Activated CD4-positive, alpha-beta T cell treated with anti-CD3 and anti-CD28 coated beads, Interleukin-2, amount 10 ng/mL, durations not matched to agents 7 days and 5 days (primary cell): ENCODE measurements at regions not wholly inside any gene's neighbourhood (a gene's known extent, or its start where the extent isn't known, plus 50 kb on each side); places are given as distances from the start of the nearest gene placed in this dataset.
"Not testable (repeated sequence)": the region's sequence is repeated elsewhere in the genome, so short reads cannot be mapped to it uniquely, and the experiment has no call there.

Experiments used
- CTCF ChIA-PET: fragments of 350-600 bp; sonication (Branson Sonifier 250); formaldehyde crosslinking; loops from one replicate; lab custom pipeline; 2021; ENCODE audit warnings: antibody characterized with exemption; lab: Charles Lee
- POLR2A ChIA-PET: fragments of 350-600 bp; sonication (Branson Sonifier 250); formaldehyde crosslinking; loops from one replicate; lab custom pipeline; 2021; ENCODE audit warnings: antibody characterized with exemption; lab: Charles Lee
- DNase-seq: peaks from one replicate; pipeline ENCODE4 v3.0.0-alpha.2; 2020
- H3K27ac Mint-ChIP-seq: one replicate; pipeline ENCODE4 v1.8.0; 2021; ENCODE audit warnings: mild to moderate bottlenecking, moderate library complexity, mixed read lengths
- H3K27me3 Mint-ChIP-seq: one replicate; pipeline ENCODE4 v1.8.0; 2021; ENCODE audit warnings: mixed read lengths
- H3K36me3 Mint-ChIP-seq: one replicate; pipeline ENCODE4 v1.8.0; 2021; ENCODE audit warnings: low read depth, mixed read lengths
- H3K4me1 Mint-ChIP-seq: one replicate; pipeline ENCODE4 v1.8.0; 2021; ENCODE audit warnings: mixed read lengths
- H3K4me3 Mint-ChIP-seq: one replicate; pipeline ENCODE4 v1.8.0; 2021; ENCODE audit warnings: mild to moderate bottlenecking, moderate library complexity, mixed read lengths
- H3K9me3 Mint-ChIP-seq: one replicate; pipeline ENCODE4 v1.8.0; 2021; ENCODE audit warnings: mixed read lengths

DNA sequence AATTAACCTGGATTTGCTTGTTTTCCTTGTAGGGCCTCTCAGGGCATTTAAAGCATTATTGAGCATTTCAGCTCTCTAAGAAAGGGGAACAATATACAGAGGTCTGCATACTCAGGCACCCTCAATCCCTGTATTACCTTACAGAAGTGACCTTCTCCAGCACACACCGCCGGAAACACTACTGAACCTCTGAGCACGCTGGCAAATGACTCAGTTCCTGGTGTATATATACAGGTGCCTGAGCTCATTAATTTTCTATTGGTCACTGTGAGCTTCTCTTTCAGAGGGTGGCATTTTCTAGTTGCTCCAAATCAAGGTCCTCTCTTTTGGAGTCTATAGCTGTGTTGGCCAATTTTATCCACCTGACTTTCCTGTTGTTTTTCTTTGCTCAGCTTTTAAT, 85.2 kb upstream of the COPS8 start:
- no peak for DNase-seq
- ChIA-PET POLR2A (no interaction called here), CTCF (no interaction called here)
- H3K27ac Mint-ChIP-seq: no peak overlapping the region
- no peaks in the 10 kb centered on the region for H3K4me1 Mint-ChIP-seq
- no peaks in the 10 kb centered on the region for H3K9me3 Mint-ChIP-seq
- H3K27me3 Mint-ChIP-seq: peaks cover 9% of the 10 kb centered on the region
- H3K36me3 Mint-ChIP-seq: no peaks in the 10 kb centered on the region
- H3K4me3 Mint-ChIP-seq: no peak overlapping the region

DNA sequence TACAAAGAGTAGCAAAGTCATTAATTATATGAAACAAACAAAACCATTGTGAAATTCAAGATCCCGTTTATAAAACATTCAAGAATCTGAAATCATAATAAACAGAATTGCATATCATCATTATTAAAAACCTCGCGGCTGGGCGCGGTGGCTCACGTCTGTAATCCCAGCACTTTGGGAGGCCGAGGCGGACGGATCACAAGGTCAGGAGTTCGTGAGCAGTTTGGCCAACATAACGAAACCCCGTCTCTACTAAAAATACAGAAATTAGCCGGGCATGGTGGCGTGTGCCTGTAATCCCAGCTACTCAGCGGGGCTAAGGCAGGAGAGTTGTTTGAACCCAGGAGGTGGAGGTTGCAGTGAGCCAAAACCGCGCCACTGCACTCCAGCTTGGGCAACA, 80.3 kb upstream of the COPS8 start:
- H3K36me3 Mint-ChIP-seq, H3K9me3 Mint-ChIP-seq, H3K4me1 Mint-ChIP-seq, H3K4me3 Mint-ChIP-seq, H3K27me3 Mint-ChIP-seq, DNase-seq, POLR2A ChIA-PET, H3K27ac Mint-ChIP-seq, CTCF ChIA-PET: not testable (repeated sequence)

DNA sequence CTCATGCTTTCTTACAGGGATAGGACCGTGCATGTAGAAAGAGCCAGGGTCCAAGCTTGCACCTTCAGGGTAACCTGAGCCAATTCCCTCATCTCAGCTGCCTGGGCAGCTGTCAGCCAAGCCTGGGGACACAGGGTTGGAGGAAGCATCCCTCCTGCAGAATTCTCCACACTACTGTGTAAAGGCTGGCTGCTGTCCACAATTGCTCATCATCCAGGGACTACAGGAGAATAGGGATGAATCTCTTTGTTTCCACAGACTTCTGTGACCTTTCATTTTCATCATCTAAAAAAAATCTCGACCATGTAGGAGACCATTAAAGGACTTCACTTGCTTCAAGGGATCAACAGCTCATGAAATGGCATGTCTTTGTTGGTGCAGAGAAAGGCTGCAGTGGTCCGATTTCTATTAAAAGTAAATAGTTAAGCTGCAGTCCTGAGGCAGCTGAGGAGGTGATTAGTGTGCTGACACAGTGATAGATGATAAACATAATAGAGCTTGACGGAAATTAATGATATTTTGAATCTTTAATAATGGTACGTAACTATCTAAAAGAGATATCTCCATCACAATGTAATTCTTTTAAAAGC, 74.4 kb upstream of the COPS8 start:
- Mint-ChIP-seq H3K27ac (no peak overlapping the region), H3K4me3 (no peak overlapping the region), H3K9me3 (no peaks in the 10 kb centered on the region), H3K27me3 (no peaks in the 10 kb centered on the region), H3K36me3 (no peaks in the 10 kb centered on the region), H3K4me1 (no peaks in the 10 kb centered on the region)
- CTCF ChIA-PET: no interaction called here
- no peak for DNase-seq
- POLR2A ChIA-PET: no interaction called here

DNA sequence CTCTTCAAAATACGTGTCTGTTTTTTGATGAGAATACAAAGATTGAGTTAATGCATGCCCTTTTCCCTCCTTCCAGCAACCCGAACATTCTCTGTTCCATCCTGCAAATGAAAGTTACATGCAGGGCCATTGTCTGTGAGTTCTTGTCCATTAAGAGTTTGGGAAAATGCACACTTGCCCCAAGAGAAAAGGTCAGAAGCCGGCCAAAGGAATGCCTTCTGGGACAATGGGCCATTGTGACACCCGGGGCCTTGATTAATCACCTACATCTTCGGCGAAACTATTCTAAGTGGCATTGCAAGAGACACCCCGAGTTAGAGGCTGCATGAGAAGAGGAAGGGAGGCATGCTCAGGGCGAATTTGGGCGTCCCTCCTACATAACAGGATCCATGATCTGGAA, 73.7 kb upstream of the COPS8 start:
- H3K36me3 Mint-ChIP-seq: no peaks in the 10 kb centered on the region
- POLR2A ChIA-PET: no interaction called here
- CTCF ChIA-PET: no interaction called here
- H3K4me1 Mint-ChIP-seq: no peaks in the 10 kb centered on the region
- H3K27me3 Mint-ChIP-seq: no peaks in the 10 kb centered on the region
- no peak overlapping the region for H3K4me3 Mint-ChIP-seq
- H3K27ac Mint-ChIP-seq: no peak overlapping the region
- H3K9me3 Mint-ChIP-seq: no peaks in the 10 kb centered on the region
- no peak for DNase-seq

DNA sequence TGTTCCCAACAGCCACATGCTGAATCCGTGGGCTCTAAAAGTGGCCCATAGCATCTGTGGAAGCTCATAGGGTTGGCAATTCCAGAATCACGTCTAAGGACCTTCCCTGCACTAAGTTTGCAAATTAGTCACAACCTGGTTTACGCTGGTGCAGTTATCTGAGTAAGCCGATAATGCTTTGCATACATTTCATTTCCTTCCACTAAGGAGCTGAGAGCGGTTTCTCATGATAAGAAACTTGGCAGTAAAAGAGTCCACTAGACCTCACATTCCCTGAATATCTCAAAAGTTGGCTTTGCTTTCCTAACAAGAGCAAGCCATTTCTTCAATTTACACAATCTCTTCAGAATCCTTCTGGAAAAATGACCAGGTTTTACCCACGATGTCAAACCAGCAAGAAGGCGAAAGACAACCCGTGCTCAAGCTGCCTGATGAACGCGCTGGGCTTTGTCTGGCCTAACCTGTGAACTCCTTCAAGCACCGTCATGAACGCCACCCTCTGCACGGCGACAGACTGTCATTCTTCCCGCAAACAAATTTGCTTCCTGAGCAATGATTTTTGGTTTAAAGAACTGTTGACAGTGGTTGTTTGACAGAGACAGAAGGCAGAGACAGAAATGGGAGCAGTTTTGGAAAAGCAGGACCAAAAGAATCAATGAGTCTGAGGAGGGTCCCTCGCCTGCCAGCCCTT, 73.0 kb upstream of the COPS8 start:
- H3K27ac Mint-ChIP-seq: no peak overlapping the region
- DNase-seq: no peak
- H3K9me3 Mint-ChIP-seq: no peaks in the 10 kb centered on the region
- H3K36me3 Mint-ChIP-seq: no peaks in the 10 kb centered on the region
- ChIA-PET POLR2A (no interaction called here), CTCF (no interaction called here)
- H3K27me3 Mint-ChIP-seq: no peaks in the 10 kb centered on the region
- H3K4me3 Mint-ChIP-seq: no peak overlapping the region
- H3K4me1 Mint-ChIP-seq: no peaks in the 10 kb centered on the region

DNA sequence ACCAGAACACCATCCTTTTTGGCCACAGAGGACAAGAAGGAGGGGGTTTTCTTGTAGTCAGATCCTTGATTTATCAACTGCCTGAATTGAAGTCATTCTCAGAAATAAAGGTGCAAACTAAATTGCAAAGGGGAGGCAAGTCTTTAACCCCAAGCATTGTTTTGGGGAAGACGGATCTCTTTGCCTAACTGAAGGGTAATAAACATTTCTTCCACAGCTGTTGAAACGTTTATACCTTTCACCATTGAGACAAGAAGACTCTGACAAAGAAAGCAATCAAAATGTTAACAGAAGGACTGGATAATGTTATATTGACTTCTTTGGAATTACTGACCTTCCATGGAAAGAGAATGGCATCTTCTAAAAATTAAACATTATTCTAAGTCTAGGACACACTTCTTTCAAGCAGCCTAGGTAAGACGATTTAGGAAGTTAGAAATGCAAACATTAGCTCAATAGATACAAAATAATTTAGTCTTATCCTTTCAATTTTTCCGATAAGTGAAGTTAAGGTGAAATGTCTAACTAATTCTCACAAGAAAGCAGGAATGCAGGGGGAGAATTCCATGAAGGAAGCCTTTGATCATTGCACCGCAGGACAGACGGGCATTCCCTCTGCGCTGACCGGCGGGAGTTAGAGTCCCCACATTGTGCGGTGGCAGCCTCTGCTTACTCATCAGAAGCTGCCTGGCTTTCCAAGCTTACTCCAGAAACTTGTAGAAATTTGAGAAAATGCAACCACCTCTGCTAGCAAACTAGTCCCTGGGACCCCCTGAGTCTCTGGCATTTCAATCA, 69.4 kb upstream of the COPS8 start:
- Mint-ChIP-seq H3K27ac (no peak overlapping the region), H3K9me3 (no peaks in the 10 kb centered on the region), H3K27me3 (no peaks in the 10 kb centered on the region), H3K36me3 (no peaks in the 10 kb centered on the region), H3K4me3 (no peak overlapping the region), H3K4me1 (no peaks in the 10 kb centered on the region)
- no peak for DNase-seq
- ChIA-PET POLR2A (no interaction called here), CTCF (interaction anchor here (1.5 kb wide), 1 partner anchor 10 kb away, joined by 4 read pairs; no protein-coding TSS in a partner anchor)

DNA sequence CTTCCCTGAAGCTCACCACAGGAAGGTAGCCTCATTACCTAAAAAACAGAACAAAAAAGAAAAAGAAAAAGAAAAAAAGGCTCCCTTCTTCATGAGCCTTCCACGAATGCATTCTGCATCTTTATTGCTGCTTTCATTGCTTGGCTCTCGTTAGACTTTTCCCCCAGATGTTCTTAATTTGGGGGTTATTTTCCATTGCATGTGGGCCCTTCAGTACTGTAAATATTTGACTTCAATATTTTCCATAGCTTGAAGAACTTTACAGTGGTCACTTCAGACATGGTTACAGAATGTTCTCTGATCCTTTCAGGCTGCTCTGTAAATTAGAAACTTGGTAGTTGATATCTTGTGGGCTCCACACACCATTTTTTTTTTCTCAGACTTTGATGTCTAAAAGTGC, 65.6 kb upstream of the COPS8 start:
- Mint-ChIP-seq H3K4me1 (no peaks in the 10 kb centered on the region), H3K27me3 (peaks cover 5% of the 10 kb centered on the region), H3K4me3 (no peak overlapping the region), H3K27ac (no peak overlapping the region), H3K9me3 (no peaks in the 10 kb centered on the region), H3K36me3 (no peaks in the 10 kb centered on the region)
- CTCF ChIA-PET: no interaction called here
- POLR2A ChIA-PET: no interaction called here
- no peak for DNase-seq

DNA sequence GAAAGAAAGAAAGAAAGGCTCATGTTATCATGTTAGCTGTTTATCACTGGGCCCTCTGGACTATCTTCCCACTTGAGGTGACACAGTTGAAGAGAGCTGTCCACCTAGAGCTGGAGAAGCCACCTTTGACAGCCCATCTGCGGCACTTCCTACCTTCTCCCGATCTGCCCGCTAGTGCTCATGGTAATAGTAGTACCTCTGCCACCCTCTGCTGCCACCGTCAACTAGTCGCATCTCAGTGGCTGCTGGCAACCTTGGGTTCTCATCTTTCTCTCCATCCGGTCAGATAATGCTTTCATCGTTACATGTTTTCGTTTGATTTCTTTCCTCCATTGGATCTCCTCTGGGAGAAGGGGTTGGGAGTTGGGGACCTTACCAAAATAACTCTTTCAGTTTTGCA, 63.2 kb upstream of the COPS8 start:
- H3K4me1 Mint-ChIP-seq: no peaks in the 10 kb centered on the region

DNA sequence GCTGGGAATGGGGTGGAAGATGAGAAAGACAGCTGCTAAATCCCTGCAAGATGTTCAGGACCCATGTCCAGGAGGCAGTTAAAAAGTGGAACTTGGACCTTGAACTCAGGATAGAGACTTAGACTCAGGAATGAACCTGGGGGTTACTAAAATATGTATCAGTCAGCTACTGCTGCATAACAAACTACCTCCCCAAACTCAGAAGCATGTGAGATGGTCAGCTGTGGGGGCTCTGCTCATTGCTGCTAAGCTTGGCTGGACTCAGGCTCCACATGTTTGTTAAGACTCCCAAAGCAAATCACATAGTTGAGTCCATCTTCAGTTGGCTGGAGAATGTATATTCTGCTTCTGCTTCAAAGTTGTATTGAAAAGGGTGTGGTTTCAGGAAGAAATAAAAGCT, 61.4 kb upstream of the COPS8 start:
- H3K27me3 Mint-ChIP-seq: peaks cover 5% of the 10 kb centered on the region
- no peaks in the 10 kb centered on the region for H3K9me3 Mint-ChIP-seq
- POLR2A ChIA-PET: no interaction called here
- DNase-seq: no peak
- CTCF ChIA-PET: no interaction called here
- no peaks in the 10 kb centered on the region for H3K4me1 Mint-ChIP-seq
- no peak overlapping the region for H3K4me3 Mint-ChIP-seq
- no peaks in the 10 kb centered on the region for H3K36me3 Mint-ChIP-seq
- H3K27ac Mint-ChIP-seq: no peak overlapping the region

More for the DNA sequence above, 63.2 kb upstream of the COPS8 start:
- POLR2A ChIA-PET: no interaction called here
- Mint-ChIP-seq H3K36me3 (no peaks in the 10 kb centered on the region), H3K27me3 (peaks cover 5% of the 10 kb centered on the region), H3K27ac (no peak overlapping the region), H3K4me3 (no peak overlapping the region), H3K9me3 (no peaks in the 10 kb centered on the region)
- CTCF ChIA-PET: no interaction called here
- DNase-seq: no peak

DNA sequence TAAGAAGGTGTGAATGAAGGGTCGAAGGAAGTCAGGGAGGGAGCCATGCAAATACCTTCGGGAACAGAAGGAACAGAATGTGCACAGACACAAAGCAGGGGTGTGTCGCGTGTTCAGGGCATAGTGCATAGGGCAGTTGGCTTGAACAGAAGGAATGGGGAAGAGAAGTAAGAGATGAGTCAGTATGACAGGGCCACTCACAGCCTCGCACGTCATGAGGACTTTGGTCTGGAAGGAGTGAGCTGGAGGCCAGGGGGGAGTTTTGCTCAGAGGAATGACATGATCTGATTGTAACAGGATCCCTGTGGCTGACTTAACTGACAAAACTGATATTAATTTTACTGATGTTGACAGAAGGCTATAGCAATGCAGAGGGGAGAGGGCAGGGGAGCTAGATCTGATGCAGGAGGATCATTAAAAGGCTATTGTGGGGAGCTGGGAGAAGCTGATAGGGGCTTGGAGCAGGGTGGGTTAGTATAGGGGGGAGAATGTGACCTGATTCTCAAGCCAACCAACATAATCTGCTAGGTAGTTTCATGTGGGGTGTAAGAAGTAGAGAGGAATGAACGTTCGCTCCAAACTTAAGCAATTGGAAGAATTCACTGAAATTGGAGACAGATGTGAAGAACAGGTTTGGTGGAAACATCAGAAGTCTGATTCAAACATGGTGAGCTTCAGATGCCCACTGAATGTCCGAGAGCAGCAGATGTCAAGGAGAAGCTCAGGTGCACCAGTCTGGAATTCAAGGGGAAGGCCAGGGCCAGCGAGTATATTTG, 60.4 kb upstream of the COPS8 start:
- peaks cover 5% of the 10 kb centered on the region for H3K27me3 Mint-ChIP-seq
- H3K4me3 Mint-ChIP-seq: no peak overlapping the region
- ChIA-PET POLR2A (no interaction called here), CTCF (interaction anchor here (1.0 kb wide), 1 partner anchor 9 kb away, joined by 4 read pairs; no protein-coding TSS in a partner anchor)
- no peaks in the 10 kb centered on the region for H3K36me3 Mint-ChIP-seq
- H3K4me1 Mint-ChIP-seq: no peaks in the 10 kb centered on the region
- no peaks in the 10 kb centered on the region for H3K9me3 Mint-ChIP-seq
- no peak for DNase-seq
- no peak overlapping the region for H3K27ac Mint-ChIP-seq

DNA sequence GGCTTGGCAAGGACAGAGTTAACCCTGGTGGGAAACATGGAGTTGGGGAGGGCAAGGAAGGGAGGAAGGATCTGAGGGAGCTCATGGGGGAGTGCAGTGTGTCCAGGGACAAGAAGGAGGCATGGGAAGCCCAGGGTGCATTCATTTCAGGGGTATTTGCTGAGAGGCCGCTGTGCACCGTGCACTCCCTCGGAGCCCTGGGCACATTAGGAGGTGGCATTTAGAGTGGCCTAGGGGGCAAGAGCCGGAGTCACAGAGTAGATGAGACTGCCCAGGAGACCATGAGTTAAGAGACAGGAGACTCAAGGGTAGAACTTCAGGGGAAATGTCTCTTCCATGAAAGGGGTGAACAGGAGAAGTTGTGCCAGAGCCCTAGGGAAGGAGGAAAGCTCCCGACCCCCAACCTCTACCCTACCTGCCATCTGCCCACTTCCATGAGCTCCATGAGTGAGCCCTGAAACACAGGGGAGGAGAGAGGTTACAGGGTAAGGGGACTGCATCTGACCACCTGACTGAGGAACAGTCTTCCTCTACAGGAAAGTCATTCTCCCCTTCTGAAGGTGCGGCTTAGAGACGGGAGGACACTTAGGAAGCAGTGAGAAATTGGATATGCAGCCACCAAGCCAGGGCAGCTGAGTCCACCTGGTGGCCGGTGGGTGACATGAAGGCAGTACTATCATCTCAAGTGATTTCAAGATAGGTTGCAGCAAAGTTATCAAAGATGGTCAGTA, 58.5 kb upstream of the COPS8 start:
- Mint-ChIP-seq H3K36me3 (no peaks in the 10 kb centered on the region), H3K9me3 (no peaks in the 10 kb centered on the region), H3K27ac (no peak overlapping the region), H3K4me1 (no peaks in the 10 kb centered on the region), H3K4me3 (no peak overlapping the region), H3K27me3 (peaks cover 5% of the 10 kb centered on the region)
- POLR2A ChIA-PET: no interaction called here
- peak; percentile 33 for DNase-seq
- CTCF ChIA-PET: no interaction called here

DNA sequence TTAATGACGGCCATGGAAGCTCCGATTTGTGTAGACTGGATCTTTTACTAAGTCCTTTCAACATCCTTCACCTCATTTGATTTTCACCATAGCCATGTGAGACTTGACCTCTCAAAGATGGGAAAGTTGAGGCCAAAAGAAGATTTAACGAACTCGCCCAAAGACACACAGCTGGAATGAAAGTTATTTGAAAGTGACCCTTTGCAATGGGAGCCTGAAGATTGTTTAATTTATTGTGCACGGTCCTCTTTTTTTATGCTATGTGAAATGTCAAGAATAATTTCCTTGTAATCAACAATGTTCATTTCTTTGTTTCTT, 58.0 kb upstream of the COPS8 start:
- Mint-ChIP-seq H3K36me3 (no peaks in the 10 kb centered on the region), H3K9me3 (no peaks in the 10 kb centered on the region), H3K27ac (no peak overlapping the region), H3K4me3 (no peak overlapping the region), H3K27me3 (peaks cover 5% of the 10 kb centered on the region), H3K4me1 (no peaks in the 10 kb centered on the region)
- ChIA-PET CTCF (no interaction called here), POLR2A (no interaction called here)
- DNase-seq: no peak
